CD1c-positive myeloid dendritic cell (primary cell): ENCODE measurements at regions not wholly inside any gene's neighbourhood (a gene's known extent, or its start where the extent isn't known, plus 50 kb on each side); places are given as distances from the start of the nearest gene placed in this dataset.
A peak's percentile ranks its signal among the peaks of the same experiment; 100 is the strongest.
"Not testable (repeated sequence)": the region's sequence is repeated elsewhere in the genome, so short reads cannot be mapped to it uniquely, and the experiment has no call there.

Source experiments
- DNase-seq: peaks from one replicate; pipeline ENCODE4 v3.0.0-alpha.2; 2016; ENCODE audit errors: extremely low spot score

- peak; percentile 82 for DNase-seq
These were observed 128.8 kb downstream of the ADSS2 start for GRCh38 chr1:244322791-244323521.

- DNase-seq, result no peak
These were observed 127.4 kb downstream of the ADSS2 start for GRCh38 chr1:244324176-244324883.

GRCh38 chr1:244325056-244325758 lies 126.5 kb downstream of the ADSS2 start:
- peak; percentile 68 for DNase-seq

GRCh38 chr1:244326757-244327156 lies 125.0 kb downstream of the ADSS2 start:
- DNase-seq, result no peak

- DNase-seq, result no peak
These were observed 124.2 kb downstream of the ADSS2 start for GRCh38 chr1:244327533-244327932.

DNA sequence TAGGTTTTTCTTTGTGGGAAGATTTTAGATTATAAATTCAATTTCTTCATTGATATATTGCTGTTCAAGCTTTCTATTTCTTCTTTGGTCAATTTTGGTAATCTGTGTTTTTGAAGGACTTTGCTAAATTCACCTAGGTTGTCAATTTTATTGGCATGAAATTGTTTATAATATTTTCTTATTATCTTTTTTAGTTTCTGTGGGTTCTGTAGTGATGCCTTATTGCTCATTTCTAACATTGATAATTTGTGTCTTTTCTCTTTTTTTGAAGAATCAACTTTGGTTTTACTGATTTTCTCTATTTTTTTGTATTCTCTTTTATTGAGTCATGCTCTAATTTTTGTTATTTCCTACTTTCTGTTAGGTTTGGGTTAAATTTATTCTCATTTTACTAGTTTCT lies 123.2 kb downstream of the ADSS2 start:
- no peak for DNase-seq

DNA sequence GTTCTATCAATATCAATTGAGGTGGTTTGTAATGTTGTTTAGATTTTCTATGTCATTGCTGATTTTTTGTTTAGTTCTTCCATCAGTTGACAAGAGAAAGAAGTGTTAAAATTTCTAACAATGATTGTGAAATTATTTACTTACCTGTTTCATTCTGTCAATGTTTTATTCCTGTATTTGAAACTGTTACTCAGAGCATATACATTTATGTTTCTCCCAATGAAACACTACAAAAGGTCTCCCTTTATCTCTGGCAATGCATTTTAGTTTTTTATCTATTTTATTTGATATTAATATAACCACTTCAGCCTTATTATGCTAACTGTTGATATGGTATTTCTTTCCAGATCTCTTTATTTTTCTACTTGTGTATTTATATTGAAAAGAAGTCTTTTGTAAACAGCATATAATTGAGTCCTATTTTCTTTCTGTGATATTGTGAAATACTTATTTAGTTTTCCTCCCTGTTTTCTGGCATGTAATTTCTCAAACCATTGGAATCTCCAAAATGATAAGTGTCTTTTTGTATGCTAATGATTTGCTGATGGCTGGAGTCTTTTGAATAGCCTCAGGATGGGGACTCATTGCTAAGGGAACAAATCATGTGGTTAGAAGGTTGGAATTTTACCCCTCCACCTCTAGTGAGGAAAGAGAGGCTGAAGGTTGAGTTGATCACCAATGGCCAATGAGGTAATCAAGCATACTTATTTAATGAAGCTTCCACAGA lies 122.0 kb downstream of the ADSS2 start:
- DNase-seq, result no peak

GRCh38 chr1:244330318-244330625 lies 121.4 kb downstream of the ADSS2 start:
- no peak for DNase-seq

- not testable (repeated sequence) for DNase-seq
These were observed 118.9 kb downstream of the ADSS2 start for GRCh38 chr1:244332761-244333160.

- not testable (repeated sequence) for DNase-seq
These were observed 117.4 kb downstream of the ADSS2 start for GRCh38 chr1:244334315-244334714.

GRCh38 chr1:244334842-244335241 lies 116.9 kb downstream of the ADSS2 start:
- DNase-seq, result not testable (repeated sequence)

DNA sequence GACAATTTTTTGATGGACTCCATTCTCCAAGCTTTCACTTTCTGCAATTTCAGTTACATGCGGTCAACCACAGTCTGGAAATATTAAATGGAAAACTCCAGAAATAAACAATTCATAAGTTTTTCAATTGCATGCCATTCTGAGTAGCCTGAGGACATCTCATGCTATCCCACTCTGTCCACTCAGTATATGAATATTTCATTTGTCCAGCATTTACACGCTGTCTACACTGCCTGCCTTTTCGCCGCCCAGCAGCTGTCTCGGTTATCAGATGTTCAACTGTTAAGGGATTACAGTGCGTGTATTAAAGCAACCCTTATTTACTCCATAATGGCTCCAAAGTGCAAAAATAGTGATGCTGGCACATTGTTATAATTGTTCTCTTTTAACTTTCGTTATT lies 116.3 kb downstream of the ADSS2 start:
- DNase-seq, result no peak

GRCh38 chr1:244336232-244336899 lies 115.3 kb downstream of the ADSS2 start:
- DNase-seq, result no peak

- no peak for DNase-seq
These were observed 113.9 kb downstream of the ADSS2 start for GRCh38 chr1:244337839-244338238.

DNA sequence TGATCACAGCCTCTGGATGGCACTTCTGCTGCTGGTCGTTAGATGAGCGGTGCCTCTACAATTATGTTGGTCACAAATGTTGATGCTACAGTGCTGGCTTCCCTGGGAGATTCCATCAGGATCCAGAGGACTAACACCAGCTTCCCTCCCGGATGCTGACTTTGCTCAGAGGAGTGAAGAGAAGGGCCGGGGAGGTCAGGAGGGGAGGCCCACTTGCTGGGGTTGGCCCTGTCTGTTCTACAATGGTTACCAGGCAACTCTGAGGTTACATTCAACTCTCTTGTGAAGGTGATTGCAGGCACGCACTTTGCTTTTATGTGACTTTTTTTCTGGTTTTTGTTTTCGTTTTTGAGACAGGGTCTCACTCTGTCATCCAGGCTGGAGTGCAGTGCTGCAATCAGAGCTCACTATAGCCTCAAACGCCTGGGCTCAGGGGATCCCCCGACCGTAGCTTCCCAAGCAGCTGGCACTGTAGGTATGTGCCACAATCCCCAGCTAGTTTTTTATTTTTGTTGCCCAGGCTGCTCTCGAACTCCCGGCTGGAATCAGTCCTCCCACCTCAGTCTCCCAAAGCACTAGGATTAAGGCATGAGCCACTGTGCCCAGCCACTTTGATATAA lies 112.5 kb downstream of the ADSS2 start:
- DNase-seq, result no peak

DNA sequence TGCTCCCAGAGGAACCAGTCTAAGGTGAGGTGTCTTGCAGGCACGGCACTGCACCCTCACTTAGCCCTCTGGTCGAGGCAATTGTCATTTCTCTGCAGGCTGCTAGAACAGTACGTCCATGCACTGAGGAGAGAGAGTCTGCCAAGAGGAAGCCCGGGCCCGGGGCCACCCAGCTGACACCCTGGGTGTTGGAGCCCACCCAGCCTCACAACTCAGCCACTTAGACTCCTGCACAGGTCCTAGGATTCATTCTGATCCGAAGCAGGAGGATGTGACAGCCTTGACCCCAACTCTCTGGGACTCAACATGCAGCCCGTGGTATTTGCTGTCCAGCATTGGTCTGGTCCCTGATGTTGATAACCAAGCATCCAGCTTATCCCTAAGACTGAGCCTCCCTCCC lies 111.9 kb downstream of the ADSS2 start:
- no peak for DNase-seq

GRCh38 chr1:244340396-244340795 lies 111.3 kb downstream of the ADSS2 start:
- DNase-seq, result no peak

DNA sequence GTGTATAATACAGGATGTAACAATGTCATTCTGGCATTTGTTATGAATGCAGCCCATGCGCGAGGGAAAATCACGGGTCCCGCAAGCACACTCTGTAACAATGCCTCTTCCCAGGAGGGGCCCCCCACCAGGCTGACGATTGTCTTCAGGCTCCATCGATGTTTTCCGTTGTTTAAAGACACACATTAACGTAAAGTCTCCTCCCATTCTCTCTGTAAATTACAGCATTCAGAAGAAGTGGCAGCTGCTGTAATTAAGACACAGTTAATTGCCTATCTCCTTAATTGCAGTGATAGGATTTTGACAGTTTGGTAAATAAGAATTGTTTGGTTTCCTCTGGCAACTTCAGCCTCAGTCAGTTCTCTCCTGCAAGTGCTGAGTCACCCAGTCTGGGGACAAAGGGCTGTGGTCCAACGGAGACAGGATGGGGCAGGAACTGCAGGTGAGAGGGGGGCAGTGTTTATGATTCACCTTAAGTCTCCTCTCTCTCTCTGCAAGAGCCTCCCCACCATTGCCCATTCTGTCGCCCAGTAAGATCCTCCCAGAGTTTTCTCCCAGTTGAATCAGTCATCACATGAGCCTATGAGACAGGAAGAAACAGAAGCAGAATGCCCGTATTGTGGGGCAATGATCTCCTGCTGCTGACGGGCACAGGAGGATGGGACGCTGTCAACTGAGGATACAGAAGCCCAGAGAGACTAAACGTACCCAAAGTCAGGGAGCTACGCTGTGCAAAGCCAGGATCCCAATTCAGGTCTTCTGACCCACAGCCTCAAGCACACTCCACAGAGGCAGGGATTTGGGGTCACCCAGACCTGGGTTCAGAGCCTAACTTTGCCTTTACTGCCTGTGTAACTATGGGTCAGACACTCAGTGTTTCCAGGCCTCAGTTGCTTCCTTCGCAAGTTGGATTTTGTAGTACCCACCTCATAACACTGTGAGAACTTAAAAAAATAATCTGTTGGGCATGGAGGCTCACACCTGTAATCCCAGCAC lies 110.0 kb downstream of the ADSS2 start:
- peak; percentile 20 for DNase-seq

GRCh38 chr1:244344001-244344400 lies 107.7 kb downstream of the ADSS2 start:
- no peak for DNase-seq
